ENCODE measurements at regions not wholly inside any gene's neighbourhood (a gene's known extent, or its start where the extent isn't known, plus 50 kb on each side); places are given as distances from the start of the nearest gene placed in this dataset.

DNA sequence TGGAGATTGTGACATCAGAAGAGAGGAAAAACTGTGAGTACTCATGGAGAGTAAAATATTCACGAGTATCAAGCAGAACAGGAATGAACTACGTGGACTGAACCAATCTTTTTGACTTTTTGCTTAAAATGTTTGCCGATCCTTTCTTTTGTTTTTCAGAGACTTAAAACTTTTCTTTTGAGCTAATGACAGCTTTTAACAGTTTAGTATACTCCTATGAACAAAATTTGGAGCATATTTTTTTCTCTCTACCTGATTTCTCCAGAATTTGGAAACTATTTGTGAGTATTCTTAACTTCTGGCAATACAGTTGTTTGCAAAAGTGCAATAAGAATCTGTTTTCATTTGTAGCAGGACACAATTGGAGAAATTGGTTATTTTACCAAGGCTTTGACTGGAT lies 786.3 kb downstream of the SORCS1 start:
- TF ChIP-seq POLR2A (IDR thresholded peaks at IDR 0.05; ENCODE audit: low read depth, low read length) = no peak
- no peak for TF ChIP-seq RFX5 (IDR thresholded peaks at IDR 0.05; ENCODE audit: low read depth, low read length)
- TF ChIP-seq, protein P1, sequence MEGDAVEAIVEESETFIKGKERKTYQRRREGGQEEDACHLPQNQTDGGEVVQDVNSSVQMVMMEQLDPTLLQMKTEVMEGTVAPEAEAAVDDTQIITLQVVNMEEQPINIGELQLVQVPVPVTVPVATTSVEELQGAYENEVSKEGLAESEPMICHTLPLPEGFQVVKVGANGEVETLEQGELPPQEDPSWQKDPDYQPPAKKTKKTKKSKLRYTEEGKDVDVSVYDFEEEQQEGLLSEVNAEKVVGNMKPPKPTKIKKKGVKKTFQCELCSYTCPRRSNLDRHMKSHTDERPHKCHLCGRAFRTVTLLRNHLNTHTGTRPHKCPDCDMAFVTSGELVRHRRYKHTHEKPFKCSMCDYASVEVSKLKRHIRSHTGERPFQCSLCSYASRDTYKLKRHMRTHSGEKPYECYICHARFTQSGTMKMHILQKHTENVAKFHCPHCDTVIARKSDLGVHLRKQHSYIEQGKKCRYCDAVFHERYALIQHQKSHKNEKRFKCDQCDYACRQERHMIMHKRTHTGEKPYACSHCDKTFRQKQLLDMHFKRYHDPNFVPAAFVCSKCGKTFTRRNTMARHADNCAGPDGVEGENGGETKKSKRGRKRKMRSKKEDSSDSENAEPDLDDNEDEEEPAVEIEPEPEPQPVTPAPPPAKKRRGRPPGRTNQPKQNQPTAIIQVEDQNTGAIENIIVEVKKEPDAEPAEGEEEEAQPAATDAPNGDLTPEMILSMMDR (conservative IDR thresholded peaks at IDR 0.05; ENCODE audit: low read depth, low read length) = no peak
- TF ChIP-seq MAZ (IDR thresholded peaks at IDR 0.05; ENCODE audit: borderline replicate concordance, low read depth, low read length) = no peak
- no peak for TF ChIP-seq CEBPB (IDR thresholded peaks at IDR 0.05; ENCODE audit: low read depth, low read length)
- no peak for TF ChIP-seq SMC3 (IDR thresholded peaks at IDR 0.05; ENCODE audit: low read depth, low read length)
- no peak for TF ChIP-seq NFE2L2 (IDR thresholded peaks at IDR 0.05; ENCODE audit: low read depth, low read length)
- no peak for TF ChIP-seq RAD21 (IDR thresholded peaks at IDR 0.05; ENCODE audit: low read length)
- TF ChIP-seq CHD1 (IDR thresholded peaks at IDR 0.05; ENCODE audit: low read depth, low read length) = no peak
- TF ChIP-seq BHLHE40 (IDR thresholded peaks at IDR 0.05; ENCODE audit: low read depth, low read length) = no peak
- TF ChIP-seq MXI1 (IDR thresholded peaks at IDR 0.05; ENCODE audit: borderline replicate concordance, low read depth, low read length) = no peak
